ENCODE measurements at regions not wholly inside any gene's neighbourhood (a gene's known extent, or its start where the extent isn't known, plus 50 kb on each side); places are given as distances from the start of the nearest gene placed in this dataset.
"Not testable (repeated sequence)": the region's sequence is repeated elsewhere in the genome, so short reads cannot be mapped to it uniquely, and the experiment has no call there.

DNA sequence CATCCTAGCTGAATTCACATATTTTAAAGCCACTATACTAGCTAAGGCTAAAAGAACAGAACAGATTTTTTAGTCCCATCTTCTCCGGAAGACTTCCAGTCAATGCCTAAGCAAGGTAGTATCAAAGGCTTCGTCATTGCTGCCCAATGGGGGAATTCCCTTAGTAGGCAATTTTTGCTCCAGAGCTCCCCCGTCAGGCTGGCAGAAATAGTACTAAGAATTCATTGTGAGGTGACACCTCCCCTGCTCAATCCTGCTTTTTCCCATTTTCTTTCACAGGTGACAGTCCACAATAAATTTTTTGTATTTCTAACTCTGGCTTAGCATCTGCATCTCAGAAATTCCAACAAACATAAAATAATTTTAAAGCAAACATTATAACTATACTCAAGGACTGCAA lies 52.8 kb upstream of the SRSF6 start:
- Histone ChIP-seq H3K4ac (ENCODE audit: low read depth in 1 of 2, low read length in 2 of 2) (no peak overlapping the region), H4K91ac (ENCODE audit: low read length) (no peak overlapping the region), H3K9ac (ENCODE audit: low read length) (no peak overlapping the region), H2BK15ac (ENCODE audit: low read depth, poor library complexity, severe bottlenecking) (no peak overlapping the region), H3K14ac (ENCODE audit: low read length in 2 of 2) (no peak overlapping the region), H3K79me1 (replicated peaks; ENCODE audit: low read length, poor library complexity, severe bottlenecking) (no peaks in the 10 kb centered on the region), H3K4me2 (ENCODE audit: low read length, poor library complexity, severe bottlenecking) (no peak overlapping the region), H2BK120ac (ENCODE audit: low read depth, low read length) (no peak overlapping the region), H3K23ac (ENCODE audit: low read length in 2 of 2) (no peak overlapping the region), H2BK5ac (ENCODE audit: low read depth, low read length, poor library complexity, severe bottlenecking) (no peak overlapping the region), H2AK5ac (ENCODE audit: low read length, severe bottlenecking) (no peak overlapping the region), H3K27me3 (ENCODE audit: control insufficient read depth in 1 of 2, insufficient read depth in 1 of 2, low read length in 2 of 2) (no peaks in the 10 kb centered on the region), H3K4me1 (ENCODE audit: control insufficient read depth, insufficient read depth, low read depth, low read length) (no peaks in the 10 kb centered on the region), H3K27ac (ENCODE audit: low read length, poor library complexity, severe bottlenecking) (no peak overlapping the region), H3K18ac (ENCODE audit: low read depth in 1 of 2, low read length in 2 of 2) (no peak overlapping the region), H2BK12ac (ENCODE audit: low read length in 2 of 2) (no peak overlapping the region), H3K9me3 (ENCODE audit: control insufficient read depth, low read length) (peaks cover 14% of the 10 kb centered on the region), H2AFZ (ENCODE audit: low read depth, low read length) (no peak overlapping the region), H3K36me3 (ENCODE audit: control insufficient read depth in 1 of 2, insufficient read depth in 2 of 2, low read depth in 1 of 2, low read length in 2 of 2) (no peaks in the 10 kb centered on the region), H4K8ac (ENCODE audit: low read length) (no peak overlapping the region), H3K4me3 (ENCODE audit: insufficient read depth in 1 of 2, low read depth in 1 of 2, low read length in 2 of 2) (no peak overlapping the region)
- 5% methylated on average over 3 of the region's 3 CpGs for WGBS
- no peak for DNase-seq

DNA sequence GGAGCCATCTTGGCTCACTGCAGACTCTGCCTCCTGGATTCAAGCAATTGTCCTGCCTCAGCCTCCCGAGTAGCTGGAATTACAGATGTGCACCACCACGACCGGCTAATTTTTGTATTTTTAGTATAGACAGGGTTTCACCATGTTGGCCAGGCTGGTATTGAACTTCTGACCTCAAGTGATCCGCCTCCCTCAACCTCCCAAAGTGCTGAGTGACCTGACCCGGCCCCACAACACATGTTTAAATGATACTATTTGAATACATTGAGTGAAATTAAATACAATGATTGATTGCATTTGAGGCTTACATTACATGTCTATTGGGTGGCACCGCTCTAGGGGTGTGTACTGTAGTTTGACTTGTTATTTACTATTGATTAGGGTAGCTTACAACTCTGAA lies 56.8 kb upstream of the SRSF6 start:
- DNase-seq; H2BK15ac ChIP-seq (ENCODE audit: low read depth, poor library complexity, severe bottlenecking); H3K27ac ChIP-seq (ENCODE audit: low read length, poor library complexity, severe bottlenecking); H2AFZ ChIP-seq (ENCODE audit: low read depth, low read length); H3K4me2 ChIP-seq (ENCODE audit: low read length, poor library complexity, severe bottlenecking); H3K4me3 ChIP-seq (ENCODE audit: insufficient read depth in 1 of 2, low read depth in 1 of 2, low read length in 2 of 2); H2BK5ac ChIP-seq (ENCODE audit: low read depth, low read length, poor library complexity, severe bottlenecking); H2BK12ac ChIP-seq (ENCODE audit: low read length in 2 of 2); H3K9me3 ChIP-seq (ENCODE audit: control insufficient read depth, low read length); H3K14ac ChIP-seq (ENCODE audit: low read length in 2 of 2); H3K4me1 ChIP-seq (ENCODE audit: control insufficient read depth, insufficient read depth, low read depth, low read length); H2BK120ac ChIP-seq (ENCODE audit: low read depth, low read length); H4K91ac ChIP-seq (ENCODE audit: low read length); H3K36me3 ChIP-seq (ENCODE audit: control insufficient read depth in 1 of 2, insufficient read depth in 2 of 2, low read depth in 1 of 2, low read length in 2 of 2); H3K79me1 ChIP-seq (replicated peaks; ENCODE audit: low read length, poor library complexity, severe bottlenecking); H3K4ac ChIP-seq (ENCODE audit: low read depth in 1 of 2, low read length in 2 of 2); H3K18ac ChIP-seq (ENCODE audit: low read depth in 1 of 2, low read length in 2 of 2); H3K23ac ChIP-seq (ENCODE audit: low read length in 2 of 2); H3K27me3 ChIP-seq (ENCODE audit: control insufficient read depth in 1 of 2, insufficient read depth in 1 of 2, low read length in 2 of 2); H4K8ac ChIP-seq (ENCODE audit: low read length); H3K9ac ChIP-seq (ENCODE audit: low read length); H2AK5ac ChIP-seq (ENCODE audit: low read length, severe bottlenecking): not testable (repeated sequence)
- WGBS: 82% methylated on average over 3 of the region's 6 CpGs

DNA sequence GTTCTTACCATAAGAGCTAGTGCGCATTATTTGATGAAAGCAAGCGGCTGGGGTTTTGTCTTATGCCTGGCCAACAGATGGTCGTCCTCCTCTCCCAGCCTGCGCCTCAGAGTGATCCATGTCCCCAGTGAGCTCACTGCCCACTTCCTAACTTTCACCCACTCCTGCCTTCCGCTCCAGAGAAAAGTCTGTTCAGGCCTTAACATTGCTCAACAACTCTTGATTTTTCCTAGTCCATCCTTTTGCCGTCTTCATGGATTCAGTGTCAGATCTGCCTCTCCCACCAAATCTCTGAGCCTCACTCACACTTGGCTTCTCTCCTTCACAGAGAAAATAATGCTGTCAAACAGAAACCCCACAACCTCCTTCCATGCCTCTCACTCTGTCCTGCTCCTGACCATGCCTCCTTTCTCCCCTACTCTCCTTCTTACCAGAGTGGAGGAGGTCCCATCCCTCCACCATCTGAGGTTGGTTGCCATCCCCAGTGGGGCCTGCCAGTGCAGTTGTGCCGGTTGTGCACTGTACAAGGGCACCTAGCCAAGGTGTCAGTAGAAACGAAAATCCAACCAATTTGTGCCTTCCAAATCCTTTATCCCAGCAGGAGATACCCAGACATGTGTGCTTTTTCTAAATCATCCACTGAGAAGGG lies 58.9 kb upstream of the SRSF6 start:
- H2BK15ac ChIP-seq (ENCODE audit: low read depth, poor library complexity, severe bottlenecking): no peak overlapping the region
- no peaks in the 10 kb centered on the region for H3K36me3 ChIP-seq (ENCODE audit: control insufficient read depth in 1 of 2, insufficient read depth in 2 of 2, low read depth in 1 of 2, low read length in 2 of 2)
- DNase-seq: no peak
- H3K27me3 ChIP-seq (ENCODE audit: control insufficient read depth in 1 of 2, insufficient read depth in 1 of 2, low read length in 2 of 2): no peaks in the 10 kb centered on the region
- no peaks in the 10 kb centered on the region for H3K79me1 ChIP-seq (replicated peaks; ENCODE audit: low read length, poor library complexity, severe bottlenecking)
- no peaks in the 10 kb centered on the region for H3K9me3 ChIP-seq (ENCODE audit: control insufficient read depth, low read length)
- H3K4me2 ChIP-seq (ENCODE audit: low read length, poor library complexity, severe bottlenecking): no peak overlapping the region
- H3K18ac ChIP-seq (ENCODE audit: low read depth in 1 of 2, low read length in 2 of 2): no peak overlapping the region
- 74% methylated on average over 8 of the region's 8 CpGs for WGBS
- H3K9ac ChIP-seq (ENCODE audit: low read length): no peak overlapping the region
- no peak overlapping the region for H2BK5ac ChIP-seq (ENCODE audit: low read depth, low read length, poor library complexity, severe bottlenecking)
- H3K23ac ChIP-seq (ENCODE audit: low read length in 2 of 2): no peak overlapping the region
- no peak overlapping the region for H3K4ac ChIP-seq (ENCODE audit: low read depth in 1 of 2, low read length in 2 of 2)
- no peak overlapping the region for H3K27ac ChIP-seq (ENCODE audit: low read length, poor library complexity, severe bottlenecking)
- H4K91ac ChIP-seq (ENCODE audit: low read length): no peak overlapping the region
- no peak overlapping the region for H4K8ac ChIP-seq (ENCODE audit: low read length)
- no peak overlapping the region for H2BK120ac ChIP-seq (ENCODE audit: low read depth, low read length)
- H3K4me3 ChIP-seq (ENCODE audit: insufficient read depth in 1 of 2, low read depth in 1 of 2, low read length in 2 of 2): no peak overlapping the region
- H3K4me1 ChIP-seq (ENCODE audit: control insufficient read depth, insufficient read depth, low read depth, low read length): no peaks in the 10 kb centered on the region
- H2AFZ ChIP-seq (ENCODE audit: low read depth, low read length): no peak overlapping the region
- H2BK12ac ChIP-seq (ENCODE audit: low read length in 2 of 2): no peak overlapping the region
- H3K14ac ChIP-seq (ENCODE audit: low read length in 2 of 2): no peak overlapping the region
- H2AK5ac ChIP-seq (ENCODE audit: low read length, severe bottlenecking): no peak overlapping the region

DNA sequence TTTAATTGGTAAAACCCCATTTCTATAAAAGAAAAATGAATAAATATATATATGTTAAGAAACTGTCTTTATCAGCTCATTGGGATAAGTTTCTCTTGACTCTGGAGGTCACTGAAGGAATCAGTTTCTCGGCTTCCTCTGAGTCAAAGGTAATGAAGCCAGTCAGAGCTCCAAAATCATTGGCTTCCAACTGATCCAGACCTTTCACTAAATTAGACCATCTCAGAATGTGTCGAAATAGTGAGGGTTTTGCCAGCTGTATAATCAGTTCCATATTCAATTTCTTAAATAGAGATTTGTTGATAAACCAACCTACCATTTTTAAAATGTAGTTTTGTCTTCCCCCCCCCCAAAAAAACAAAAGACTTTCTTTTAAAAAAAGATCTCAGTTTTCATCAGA lies 60.5 kb upstream of the SRSF6 start:
- H4K8ac ChIP-seq (ENCODE audit: low read length): no peak overlapping the region
- H3K36me3 ChIP-seq (ENCODE audit: control insufficient read depth in 1 of 2, insufficient read depth in 2 of 2, low read depth in 1 of 2, low read length in 2 of 2): no peaks in the 10 kb centered on the region
- no peak overlapping the region for H3K18ac ChIP-seq (ENCODE audit: low read depth in 1 of 2, low read length in 2 of 2)
- 76% methylated on average over 1 of the region's 2 CpGs for WGBS
- no peak overlapping the region for H3K4ac ChIP-seq (ENCODE audit: low read depth in 1 of 2, low read length in 2 of 2)
- H2BK15ac ChIP-seq (ENCODE audit: low read depth, poor library complexity, severe bottlenecking): no peak overlapping the region
- no peak overlapping the region for H3K27ac ChIP-seq (ENCODE audit: low read length, poor library complexity, severe bottlenecking)
- no peaks in the 10 kb centered on the region for H3K79me1 ChIP-seq (replicated peaks; ENCODE audit: low read length, poor library complexity, severe bottlenecking)
- H3K14ac ChIP-seq (ENCODE audit: low read length in 2 of 2): no peak overlapping the region
- no peak overlapping the region for H3K23ac ChIP-seq (ENCODE audit: low read length in 2 of 2)
- H3K4me1 ChIP-seq (ENCODE audit: control insufficient read depth, insufficient read depth, low read depth, low read length): no peaks in the 10 kb centered on the region
- H4K91ac ChIP-seq (ENCODE audit: low read length): no peak overlapping the region
- H3K4me2 ChIP-seq (ENCODE audit: low read length, poor library complexity, severe bottlenecking): no peak overlapping the region
- H2BK120ac ChIP-seq (ENCODE audit: low read depth, low read length): no peak overlapping the region
- H3K27me3 ChIP-seq (ENCODE audit: control insufficient read depth in 1 of 2, insufficient read depth in 1 of 2, low read length in 2 of 2): no peaks in the 10 kb centered on the region
- H3K4me3 ChIP-seq (ENCODE audit: insufficient read depth in 1 of 2, low read depth in 1 of 2, low read length in 2 of 2): no peak overlapping the region
- no peak for DNase-seq
- H3K9me3 ChIP-seq (ENCODE audit: control insufficient read depth, low read length): no peaks in the 10 kb centered on the region
- no peak overlapping the region for H2BK12ac ChIP-seq (ENCODE audit: low read length in 2 of 2)
- H2BK5ac ChIP-seq (ENCODE audit: low read depth, low read length, poor library complexity, severe bottlenecking): no peak overlapping the region
- no peak overlapping the region for H3K9ac ChIP-seq (ENCODE audit: low read length)
- no peak overlapping the region for H2AFZ ChIP-seq (ENCODE audit: low read depth, low read length)
- no peak overlapping the region for H2AK5ac ChIP-seq (ENCODE audit: low read length, severe bottlenecking)
